ENCODE measurements at regions not wholly inside any gene's neighbourhood (a gene's known extent, or its start where the extent isn't known, plus 50 kb on each side); places are given as distances from the start of the nearest gene placed in this dataset.

GRCh38 chr14:65864549-65864948 lies 452.0 kb downstream of the FUT8 start:
- Histone ChIP-seq H3K4me1 (ENCODE audit: insufficient read depth) (no peaks in the 10 kb centered on the region), H2AFZ (0 out of 2 replicates have a peak overlapping the region, but pooled peaks have one; percentile 5), H3K4me3 (no peak overlapping the region), H3K4me2 (no peak overlapping the region), H3K27ac (ENCODE audit: low read depth) (no peak overlapping the region), H3K36me3 (ENCODE audit: insufficient read depth) (no peaks in the 10 kb centered on the region), H3K27me3 (ENCODE audit: insufficient read depth) (no peaks in the 10 kb centered on the region), H4K20me1 (replicated peaks; ENCODE audit: insufficient read depth) (no peaks in the 10 kb centered on the region), H3K79me2 (replicated peaks; ENCODE audit: insufficient read depth) (no peaks in the 10 kb centered on the region), H3K9me2 (ENCODE audit: insufficient read depth) (peaks cover 12% of the 10 kb centered on the region; the same call in 1 of the 2 replicates), H3F3A (replicated peaks; ENCODE audit: low read depth) (no peaks in the 10 kb centered on the region)
- H3K4me1 Mint-ChIP-seq: no peaks in the 10 kb centered on the region; the same call in 2 of the 3 replicates
- H3K4me3 Mint-ChIP-seq: no peak overlapping the region
- DNase-seq (ENCODE audit: low spot score) (no peak), ATAC-seq (no peak)
- peaks cover 14% of the 10 kb centered on the region; the same call in 2 of the 3 replicates for H3K36me3 Mint-ChIP-seq (ENCODE audit: low read depth)
- no peak overlapping the region for H3K27ac Mint-ChIP-seq
- peaks cover 16% of the 10 kb centered on the region for H3K9me3 Mint-ChIP-seq
- TF ChIP-seq NANOG (IDR thresholded peaks at IDR 0.05; ENCODE audit: borderline replicate concordance): no peak
- no peak for TF ChIP-seq ZNF331 (CRISPR knock-in tag; IDR thresholded peaks at IDR 0.05; ENCODE audit: low read depth)
- no peak for TF ChIP-seq STAT1 (IDR thresholded peaks at IDR 0.05; ENCODE audit: unreplicated experiment)
- no peak for TF ChIP-seq EZH2 (IDR thresholded peaks at IDR 0.05; ENCODE audit: low read depth, unreplicated experiment)
- no peak for TF ChIP-seq REST (IDR thresholded peaks at IDR 0.05; ENCODE audit: unreplicated experiment)
- TF ChIP-seq CTCF (conservative IDR thresholded peaks at IDR 0.05; ENCODE audit: low read depth in 2 of 2): no peak
- TF ChIP-seq JUNB (IDR thresholded peaks at IDR 0.05; ENCODE audit: unreplicated experiment): no peak
- TF ChIP-seq EZH2phosphoT487 (IDR thresholded peaks at IDR 0.05; ENCODE audit: unreplicated experiment): no peak
- TF ChIP-seq ETS1 (IDR thresholded peaks at IDR 0.05): no peak
- no peak for TF ChIP-seq POLR2AphosphoS5 (IDR thresholded peaks at IDR 0.05; ENCODE audit: low read depth)
- no peak for TF ChIP-seq ZNF114 (CRISPR knock-in tag; IDR thresholded peaks at IDR 0.05)
- no peak for TF ChIP-seq CREB1 (CRISPR knock-in tag; IDR thresholded peaks at IDR 0.05; ENCODE audit: low read depth)
- no peak for TF ChIP-seq ZNF462 (CRISPR knock-in tag; IDR thresholded peaks at IDR 0.05)
- H3K27me3 Mint-ChIP-seq (ENCODE audit: insufficient read depth, low read depth, poor library complexity): peaks cover 1% of the 10 kb centered on the region
